K562 (cell line): ENCODE measurements at regions not wholly inside any gene's neighbourhood (a gene's known extent, or its start where the extent isn't known, plus 50 kb on each side); places are given as distances from the start of the nearest gene placed in this dataset.

ENCODE experiments used
- ATAC-seq: fragments of 200-7000 bp; cut with Tn5 transposase; 3 replicates; pipeline ENCODE4 v1.9.1; 2020; ENCODE audit warnings: moderate library complexity
- BruUV-seq: library from RNA; stranded (reverse); fragments of 400-500 nt; replicated peaks from 2 replicates; lab custom pipeline; 2021; lab: Mats Ljungman, UMichigan
- CTCF ChIA-PET: fragments of 300-600 bp; formaldehyde crosslinking; extraction: SDS; loops from one replicate; lab custom pipeline; 2021; ENCODE audit warnings: low intra/inter-chr PET ratio; lab: Yijun Ruan, JAX
- POLR2A ChIA-PET: fragments of 300-600, 350-650 bp; sonication (Branson Sonifier 250); formaldehyde crosslinking; extraction: SDS; loops from one replicate; lab custom pipeline; 2021; ENCODE audit warnings: antibody characterized with exemption, inconsistent platforms; lab: Yijun Ruan, JAX
- DNase-seq, 4 experiments: peaks; one replicate each; pipeline versions ENCODE4 v3.0.0 to v3.0.0-alpha.2; 2011 to 2018; ENCODE audit warnings: low spot score in 3 of 4, mixed read lengths in 3 of 4; ENCODE audit errors: extremely low read depth in 1 of 4
- FAIRE-seq: peaks from 2 replicates; lab custom pipeline; 2011; peaks lifted over from hg19 to GRCh38; lab: Jason Lieb, UNC
- H2AFZ ChIP-seq: 2 replicates; pipeline ENCODE4 v1.6.0; 2011; ENCODE audit warnings: low read depth, low read length, control low read depth, inconsistent platforms
- H3K27ac ChIP-seq: fragments of 200-600 bp; 3 replicates; pipeline ENCODE4 v1.8.0; 2011; ENCODE audit warnings: low read depth, mild to moderate bottlenecking, control low read depth, inconsistent platforms, low read length, moderate library complexity, mixed read lengths; ENCODE audit errors: extremely low read depth
- H3K27me3 ChIP-seq, 2 experiments: fragments of 300-600 bp in 1 of 2; 2 replicates in 1 of 2; 3 replicates in 1 of 2; pipeline versions ENCODE4 v1.6.0 to v1.8.0; 2011; ENCODE audit warnings: inconsistent platforms in 2 of 2, low read length in 2 of 2, mild to moderate bottlenecking in 1 of 2, mixed read lengths in 1 of 2, moderate library complexity in 1 of 2; ENCODE audit not compliant: control insufficient read depth in 2 of 2, insufficient read depth in 2 of 2
- H3K36me3 ChIP-seq: fragments of 300-600 bp; 3 replicates; pipeline ENCODE4 v1.8.0; 2011; ENCODE audit warnings: mild to moderate bottlenecking, low read length, inconsistent platforms; ENCODE audit not compliant: control insufficient read depth, insufficient read depth
- H3K4me1 ChIP-seq, 2 experiments: fragments of 200-600 bp in 1 of 2; replicated peaks in 1 of 2; 2 replicates in 1 of 2; 3 replicates in 1 of 2; pipeline versions ENCODE4 v1.5.1 to v1.8.0; 2011; ENCODE audit warnings: inconsistent platforms in 2 of 2, low read length in 2 of 2, mild to moderate bottlenecking in 1 of 2, mixed read lengths in 1 of 2, moderate library complexity in 1 of 2; ENCODE audit not compliant: control insufficient read depth in 2 of 2, insufficient read depth in 2 of 2
- H3K4me2 ChIP-seq: 2 replicates; pipeline ENCODE4 v1.6.1; 2011; ENCODE audit warnings: low read length, control low read depth, inconsistent platforms, mixed read lengths; ENCODE audit not compliant: insufficient read depth
- H3K4me3 ChIP-seq: fragments of 200-600 bp; sonication (generic), shearing (Covaris generic); 2 replicates; pipeline ENCODE4 v1.5.1; 2016; ENCODE audit warnings: control low read depth, inconsistent platforms
- H3K79me2 ChIP-seq: fragments of 200-600 bp; 3 replicates; pipeline ENCODE4 v1.8.0; 2011; ENCODE audit warnings: low read length, inconsistent platforms; ENCODE audit not compliant: control insufficient read depth, insufficient read depth
- H3K9ac ChIP-seq, 2 experiments: 2 replicates each; pipeline versions ENCODE4 v1.6.0 to v1.6.1; 2011; ENCODE audit warnings: low read depth in 2 of 2, low read length in 2 of 2, control low read depth in 1 of 2, inconsistent platforms in 1 of 2, mild to moderate bottlenecking in 1 of 2, mixed read lengths in 1 of 2; ENCODE audit not compliant: insufficient read depth in 1 of 2
- H3K9me1 ChIP-seq: one replicate; pipeline ENCODE4 v1.6.0; 2011; ENCODE audit warnings: inconsistent platforms, mild to moderate bottlenecking, low read length, moderate library complexity; ENCODE audit not compliant: control insufficient read depth, insufficient read depth
- H3K9me3 ChIP-seq: replicated peaks from 2 replicates; pipeline ENCODE4 v1.5.1; 2011; ENCODE audit warnings: low read depth, low read length, inconsistent platforms; ENCODE audit not compliant: control insufficient read depth, insufficient read depth
- H4K20me1 ChIP-seq: replicated peaks from 2 replicates; pipeline ENCODE4 v1.6.1; 2011; ENCODE audit warnings: low read length, inconsistent platforms, mixed read lengths; ENCODE audit not compliant: control insufficient read depth, insufficient read depth
- ATF4 ChIP-seq: fragments of 450-650 bp; formaldehyde crosslinking; IDR thresholded peaks from 2 replicates; pipeline ENCODE4 v1.4.0; 2022; ENCODE audit warnings: mild to moderate bottlenecking, moderate library complexity
- ELK1 ChIP-seq: sonication (generic); formaldehyde crosslinking; IDR thresholded peaks from 2 replicates; pipeline ENCODE4 v1.8.1; 2022; ENCODE audit warnings: missing genetic modification reagents
- ETV5 ChIP-seq: sonication (generic); formaldehyde crosslinking; IDR thresholded peaks from 2 replicates; pipeline ENCODE4 v1.4.0; 2020; ENCODE audit warnings: low read depth, mild to moderate bottlenecking, missing genetic modification reagents
- FOS ChIP-seq: IDR thresholded peaks from 3 replicates; pipeline ENCODE4 v1.6.1; 2011; ENCODE audit not compliant: insufficient read length; ENCODE audit errors: extremely low read depth
- GTF2F1 ChIP-seq: IDR thresholded peaks from 2 replicates; pipeline ENCODE4 v1.6.1; 2011; ENCODE audit warnings: low read depth, low read length, improper control_type of control experiment
- HDAC8 ChIP-seq: fragments of 450-650 bp; IDR thresholded peaks from 2 replicates; pipeline ENCODE4 v1.6.1; 2016; ENCODE audit warnings: mild to moderate bottlenecking, missing genetic modification characterization, moderate library complexity, missing compliant biosample characterization
- HMG20B ChIP-seq: fragments of 250-450 bp; sonication (Bioruptor Pico); IDR thresholded peaks from 2 replicates; pipeline ENCODE4 v1.5.0; 2021; ENCODE audit warnings: mild to moderate bottlenecking
- MAX ChIP-seq: sonication (generic); formaldehyde crosslinking; IDR thresholded peaks from 2 replicates; pipeline ENCODE4 v1.9.0; 2022; ENCODE audit warnings: mild to moderate bottlenecking, missing genetic modification reagents
- NCOA1 ChIP-seq: fragments of 450-650 bp; IDR thresholded peaks from 2 replicates; pipeline ENCODE4 v1.6.1; 2016; ENCODE audit warnings: low read depth
- SLC30A9 ChIP-seq: fragments of 250-450 bp; sonication (Bioruptor Pico); IDR thresholded peaks from 2 replicates; pipeline ENCODE4 v1.8.0; 2022; ENCODE audit warnings: mild to moderate bottlenecking, moderate library complexity
- TCF3 ChIP-seq: sonication (generic); formaldehyde crosslinking; IDR thresholded peaks from 2 replicates; pipeline ENCODE4 v1.4.0; 2020; ENCODE audit warnings: mild to moderate bottlenecking, missing genetic modification reagents
- ZBTB33 ChIP-seq: sonication (generic); formaldehyde crosslinking; IDR thresholded peaks from 2 replicates; pipeline ENCODE4 v1.8.1; 2023; ENCODE audit warnings: mild to moderate bottlenecking, missing genetic modification reagents
- ZNF232 ChIP-seq: sonication (generic); formaldehyde crosslinking; IDR thresholded peaks from 2 replicates; pipeline ENCODE4 v1.8.0; 2022; ENCODE audit warnings: mild to moderate bottlenecking, missing genetic modification reagents
- ZNF263 ChIP-seq: sonication (generic); formaldehyde crosslinking; IDR thresholded peaks from 2 replicates; pipeline ENCODE4 v1.8.0; 2022; ENCODE audit warnings: mild to moderate bottlenecking, missing genetic modification reagents, borderline replicate concordance
- ZNF398 ChIP-seq: fragments of 250-450 bp; sonication (Bioruptor Pico); IDR thresholded peaks from 2 replicates; pipeline ENCODE4 v1.8.0; 2021; ENCODE audit warnings: moderate library complexity, mild to moderate bottlenecking, inconsistent platforms
- ZNF780A ChIP-seq: fragments of 250-450 bp; sonication (Bioruptor Pico); IDR thresholded peaks from 2 replicates; pipeline ENCODE4 v1.5.0; 2021; ENCODE audit warnings: mild to moderate bottlenecking
- WGBS: fragments of 100-300 bp; shearing (Covaris generic); methylation state at CpG from one replicate; pipeline ENCODE4 v1.1.6; 2016; ENCODE audit warnings: low coverage, mixed read lengths; ENCODE audit not compliant: insufficient coverage; ENCODE audit errors: missing lambda C conversion rate; 5-methylcytosine and 5-hydroxymethylcytosine counted together
- in situ Hi-C: fragments of 300-500 bp; cut with MboI; formaldehyde crosslinking; loops from 4 replicates; pipeline ENCODE4 v1.15.0; 2018; ENCODE audit warnings: inconsistent platforms, mixed read lengths
- intact Hi-C: fragments of 100-400 bp; cut with micrococcal nuclease; formaldehyde crosslinking; loops from 2 replicates; pipeline ENCODE4 v1.14.2; 2022

GRCh38 chr15:96066852-96067495, 263.5 kb upstream of the NR2F2 start:
- no peaks in the 10 kb centered on the region for H3K27me3 ChIP-seq
- intact Hi-C loops (no loop called here), in situ Hi-C loops (no loop called here)
- no peaks in the 10 kb centered on the region for H4K20me1 ChIP-seq
- no peak overlapping the region for H3K4me2 ChIP-seq
- H3K79me2 ChIP-seq, result no peaks in the 10 kb centered on the region
- DNase-seq (peak; percentile 27 to 70 (median 40)), FAIRE-seq (peak; percentile 66), ATAC-seq (peak; percentile 83)
- H3K9me3 ChIP-seq, result no peaks in the 10 kb centered on the region; the same call in 1 of the 2 replicates
- no peak overlapping the region for H3K27ac ChIP-seq
- BruUV-seq, result no TSS peak
- peak overlapping the region; percentile 55 for H2AFZ ChIP-seq
- H3K36me3 ChIP-seq, result no peaks in the 10 kb centered on the region
- WGBS, result 43% methylated on average over 8 of the region's 8 CpGs
- H3K9ac ChIP-seq, result no peak overlapping the region
- no peaks in the 10 kb centered on the region for H3K9me1 ChIP-seq
- CTCF ChIA-PET, result no interaction called here
- POLR2A ChIA-PET, result interaction anchor here (0.6 to 1.2 kb wide), 3 partner anchors 8 to 46 kb away, joined by 3 to 4 read pairs (median 3); no protein-coding TSS in a partner anchor
- H3K4me1 ChIP-seq, result peaks cover 0 to 7% of the 10 kb centered on the region in 2 experiments; a peak in 3 of 5 replicates
- H3K4me3 ChIP-seq, result no peak overlapping the region
- TF ChIP-seq ZNF263 (CRISPR knock-in tag), result no peak
- no peak for TF ChIP-seq ZNF232 (CRISPR knock-in tag)
- TF ChIP-seq NCOA1, result no peak
- no peak for TF ChIP-seq ZNF398 (CRISPR knock-in tag)
- no peak for TF ChIP-seq SLC30A9
- no peak for TF ChIP-seq ATF4 (CRISPR knock-in tag)
- TF ChIP-seq ZBTB33 (CRISPR knock-in tag), result peak; percentile 74
- TF ChIP-seq HMG20B, result no peak
- peak; percentile 94 for TF ChIP-seq TCF3
- TF ChIP-seq FOS, result no peak
- TF ChIP-seq HDAC8 (tag), result no peak
- peak; percentile 62 for TF ChIP-seq MAX (CRISPR knock-in tag)
- TF ChIP-seq ELK1 (CRISPR knock-in tag), result no peak
- peak; percentile 61; the same call in 1 of the 2 replicates for TF ChIP-seq ETV5 (CRISPR knock-in tag)
- TF ChIP-seq GTF2F1, result no peak
- TF ChIP-seq ZNF780A (CRISPR knock-in tag), result no peak
